GM18519 (cell line): ENCODE measurements at regions not wholly inside any gene's neighbourhood (a gene's known extent, or its start where the extent isn't known, plus 50 kb on each side); places are given as distances from the start of the nearest gene placed in this dataset.

Source experiments
- ATAC-seq: cut with Tn5 transposase; IDR thresholded peaks from one replicate; pipeline ENCODE4 v1.9.1; 2021; ENCODE audit warnings: mild to moderate bottlenecking, moderate library complexity; ENCODE audit not compliant: unreplicated experiment, low FRiP score

GRCh38 chr11:87444993-87445392 is 407.3 kb downstream of the TMEM135 start:
- no peak for ATAC-seq

GRCh38 chr11:87443707-87444106 is 406.0 kb downstream of the TMEM135 start:
- no peak for ATAC-seq

- no peak for ATAC-seq
Measured at GRCh38 chr11:87440076-87440770, 402.5 kb downstream of the TMEM135 start.

- ATAC-seq, result no peak
Measured at GRCh38 chr11:87438416-87438815, 400.7 kb downstream of the TMEM135 start.

- no peak for ATAC-seq
Measured at GRCh38 chr11:87437844-87438223, 400.1 kb downstream of the TMEM135 start.

GRCh38 chr11:87437133-87437843 is 399.6 kb downstream of the TMEM135 start:
- ATAC-seq, result no peak

- no peak for ATAC-seq
Measured at GRCh38 chr11:87432022-87432421, 394.3 kb downstream of the TMEM135 start.

GRCh38 chr11:87431392-87431791 is 393.7 kb downstream of the TMEM135 start:
- ATAC-seq, result no peak

GRCh38 chr11:87430821-87431220 is 393.1 kb downstream of the TMEM135 start:
- no peak for ATAC-seq

- no peak for ATAC-seq
Measured at GRCh38 chr11:87429996-87430395, 392.3 kb downstream of the TMEM135 start.

- no peak for ATAC-seq
Measured at GRCh38 chr11:87428266-87428665, 390.5 kb downstream of the TMEM135 start.

GRCh38 chr11:87425943-87426342 is 388.2 kb downstream of the TMEM135 start:
- ATAC-seq, result no peak

GRCh38 chr11:87425391-87425790 is 387.7 kb downstream of the TMEM135 start:
- ATAC-seq, result no peak

- no peak for ATAC-seq
Measured at GRCh38 chr11:87423161-87423560, 385.4 kb downstream of the TMEM135 start.

GRCh38 chr11:87422566-87422965 is 384.8 kb downstream of the TMEM135 start:
- no peak for ATAC-seq

GRCh38 chr11:87421422-87421821 is 383.7 kb downstream of the TMEM135 start:
- peak; percentile 80 for ATAC-seq

GRCh38 chr11:87417951-87418350 is 380.2 kb downstream of the TMEM135 start:
- no peak for ATAC-seq

- no peak for ATAC-seq
Measured at GRCh38 chr11:87405843-87406242, 368.1 kb downstream of the TMEM135 start.

- no peak for ATAC-seq
Measured at GRCh38 chr11:87405356-87405755, 367.6 kb downstream of the TMEM135 start.

- no peak for ATAC-seq
Measured at GRCh38 chr11:87401653-87402052, 363.9 kb downstream of the TMEM135 start.

- no peak for ATAC-seq
Measured at GRCh38 chr11:87399341-87399740, 361.6 kb downstream of the TMEM135 start.

GRCh38 chr11:87398931-87399330 is 361.2 kb downstream of the TMEM135 start:
- ATAC-seq, result no peak
